ENCODE measurements at regions not wholly inside any gene's neighbourhood (a gene's known extent, or its start where the extent isn't known, plus 50 kb on each side); places are given as distances from the start of the nearest gene placed in this dataset.
"Not testable (repeated sequence)": the region's sequence is repeated elsewhere in the genome, so short reads cannot be mapped to it uniquely, and the experiment has no call there.

- WGBS (ENCODE audit: low lambda C conversion rate, missing lambda C conversion rate), result 89% methylated on average over 19 of the region's 20 CpGs
- no peak for DNase-seq (ENCODE audit: low spot score)
- no peaks in the 10 kb centered on the region for H4K20me1 ChIP-seq (ENCODE audit: insufficient read depth, poor library complexity, severe bottlenecking)
- H3K27ac ChIP-seq, result no peak overlapping the region
- H3K9me3 ChIP-seq (ENCODE audit: low read depth), result no peaks in the 10 kb centered on the region
- no peaks in the 10 kb centered on the region for H3K27me3 ChIP-seq
- H3K9me2 ChIP-seq (replicated peaks; ENCODE audit: insufficient read depth), result no peaks in the 10 kb centered on the region
- no peak for TF ChIP-seq EZH2 (IDR thresholded peaks at IDR 0.05; ENCODE audit: borderline replicate concordance)
- no peak for TF ChIP-seq EZH2phosphoT487 (IDR thresholded peaks at IDR 0.05; ENCODE audit: low read depth, severe bottlenecking, unreplicated experiment)
- no peak for TF ChIP-seq CTCF (IDR thresholded peaks at IDR 0.05; ENCODE audit: poor library complexity)
- H3K79me2 ChIP-seq, result no peaks in the 10 kb centered on the region
- no peak overlapping the region for H3K4me2 ChIP-seq
- H3K36me3 ChIP-seq (replicated peaks; ENCODE audit: insufficient read depth, low read depth), result no peaks in the 10 kb centered on the region
- no peak overlapping the region for H2AFZ ChIP-seq
- no peaks in the 10 kb centered on the region for H3K4me1 ChIP-seq (ENCODE audit: insufficient read depth)
- no peak overlapping the region for H3K4me3 ChIP-seq
These were observed 202.3 kb downstream of the DLL1 start for GRCh38 chr6:170088582-170088955.

GRCh38 chr6:170087941-170088581 lies 202.8 kb downstream of the DLL1 start:
- H3K4me2 ChIP-seq, result no peak overlapping the region
- H3K27ac ChIP-seq, result no peak overlapping the region
- H3K4me3 ChIP-seq, result no peak overlapping the region
- no peaks in the 10 kb centered on the region for H3K27me3 ChIP-seq
- H3K9me3 ChIP-seq (ENCODE audit: low read depth), result no peaks in the 10 kb centered on the region
- no peaks in the 10 kb centered on the region for H3K9me2 ChIP-seq (replicated peaks; ENCODE audit: insufficient read depth)
- no peaks in the 10 kb centered on the region for H3K4me1 ChIP-seq (ENCODE audit: insufficient read depth)
- H3K79me2 ChIP-seq, result no peaks in the 10 kb centered on the region
- no peaks in the 10 kb centered on the region for H4K20me1 ChIP-seq (ENCODE audit: insufficient read depth, poor library complexity, severe bottlenecking)
- H2AFZ ChIP-seq, result no peak overlapping the region
- 93% methylated on average over 28 of the region's 36 CpGs for WGBS (ENCODE audit: low lambda C conversion rate, missing lambda C conversion rate)
- no peak for DNase-seq (ENCODE audit: low spot score)
- H3K36me3 ChIP-seq (replicated peaks; ENCODE audit: insufficient read depth, low read depth), result no peaks in the 10 kb centered on the region
- TF ChIP-seq CTCF (IDR thresholded peaks at IDR 0.05; ENCODE audit: poor library complexity), result no peak
- TF ChIP-seq EZH2 (IDR thresholded peaks at IDR 0.05; ENCODE audit: borderline replicate concordance), result no peak
- no peak for TF ChIP-seq EZH2phosphoT487 (IDR thresholded peaks at IDR 0.05; ENCODE audit: low read depth, severe bottlenecking, unreplicated experiment)

- H3K4me3 ChIP-seq; H3K27ac ChIP-seq; H4K20me1 ChIP-seq (ENCODE audit: insufficient read depth, poor library complexity, severe bottlenecking); H2AFZ ChIP-seq; DNase-seq (ENCODE audit: low spot score); H3K4me1 ChIP-seq (ENCODE audit: insufficient read depth); H3K36me3 ChIP-seq (replicated peaks; ENCODE audit: insufficient read depth, low read depth); H3K4me2 ChIP-seq; H3K79me2 ChIP-seq; H3K27me3 ChIP-seq; H3K9me2 ChIP-seq (replicated peaks; ENCODE audit: insufficient read depth); H3K9me3 ChIP-seq (ENCODE audit: low read depth): not testable (repeated sequence)
- WGBS (ENCODE audit: low lambda C conversion rate, missing lambda C conversion rate), result no CpG with 5 or more reads among the region's 25 CpGs
These were observed 203.5 kb downstream of the DLL1 start for GRCh38 chr6:170087421-170087780.

GRCh38 chr6:170086639-170087420 lies 204.0 kb downstream of the DLL1 start:
- no peaks in the 10 kb centered on the region for H4K20me1 ChIP-seq (ENCODE audit: insufficient read depth, poor library complexity, severe bottlenecking)
- no peak overlapping the region for H3K27ac ChIP-seq
- DNase-seq (ENCODE audit: low spot score), result no peak
- no peaks in the 10 kb centered on the region for H3K9me2 ChIP-seq (replicated peaks; ENCODE audit: insufficient read depth)
- TF ChIP-seq EZH2phosphoT487 (IDR thresholded peaks at IDR 0.05; ENCODE audit: low read depth, severe bottlenecking, unreplicated experiment), result no peak
- no peak for TF ChIP-seq EZH2 (IDR thresholded peaks at IDR 0.05; ENCODE audit: borderline replicate concordance)
- TF ChIP-seq CTCF (IDR thresholded peaks at IDR 0.05; ENCODE audit: poor library complexity), result no peak
- H3K79me2 ChIP-seq, result no peaks in the 10 kb centered on the region
- no peaks in the 10 kb centered on the region for H3K4me1 ChIP-seq (ENCODE audit: insufficient read depth)
- no peaks in the 10 kb centered on the region for H3K36me3 ChIP-seq (replicated peaks; ENCODE audit: insufficient read depth, low read depth)
- no peaks in the 10 kb centered on the region for H3K27me3 ChIP-seq
- H3K4me3 ChIP-seq, result no peak overlapping the region
- no peaks in the 10 kb centered on the region for H3K9me3 ChIP-seq (ENCODE audit: low read depth)
- H2AFZ ChIP-seq, result no peak overlapping the region
- H3K4me2 ChIP-seq, result no peak overlapping the region
- WGBS (ENCODE audit: low lambda C conversion rate, missing lambda C conversion rate), result 94% methylated on average over 44 of the region's 49 CpGs
